GM12878 (cell line): ENCODE measurements at regions not wholly inside any gene's neighbourhood (a gene's known extent, or its start where the extent isn't known, plus 50 kb on each side); places are given as distances from the start of the nearest gene placed in this dataset.

Experiments
- ATAC-seq: fragments of 200-7000 bp; cut with Tn5 transposase; 3 replicates; pipeline ENCODE4 v1.9.1; 2020; ENCODE audit warnings: mild to moderate bottlenecking, moderate library complexity
- BruUV-seq: library from RNA; stranded (reverse); fragments of 400-500 nt; replicated peaks from 2 replicates; lab custom pipeline; 2021; lab: Mats Ljungman, UMichigan
- CTCF ChIA-PET: fragments of 300-600 bp; sonication (Branson Sonifier 250); formaldehyde crosslinking; extraction: SDS; loops from one replicate; lab custom pipeline; 2021; ENCODE audit warnings: inconsistent platforms; lab: Yijun Ruan, JAX
- POLR2A ChIA-PET: fragments of 350-600 bp; formaldehyde crosslinking; extraction: SDS; loops from one replicate; lab custom pipeline; 2021; ENCODE audit warnings: inconsistent platforms; lab: Charles Lee
- RAD21 ChIA-PET: fragments of 300-600 bp; sonication (Branson Sonifier 250); formaldehyde crosslinking; loops from one replicate; lab custom pipeline; 2023; ENCODE audit warnings: antibody characterized with exemption; ENCODE audit not compliant: unreplicated experiment; lab: Charles Lee
- SMC1A ChIA-PET: fragments of 300-600 bp; sonication (Branson Sonifier 250); formaldehyde crosslinking; loops from one replicate; lab custom pipeline; 2023; ENCODE audit not compliant: unreplicated experiment, uncharacterized antibody; lab: Charles Lee
- DNase-seq: peaks from one replicate; pipeline ENCODE4 v3.0.0-alpha.2; 2011; ENCODE audit warnings: low read depth, low spot score
- FAIRE-seq: peaks from 3 replicates; lab custom pipeline; 2011; peaks lifted over from hg19 to GRCh38; lab: Jason Lieb, UNC
- H2AFZ ChIP-seq: 2 replicates; pipeline ENCODE4 v1.6.0; 2011; ENCODE audit warnings: low read depth, low read length, control low read depth; ENCODE audit not compliant: control insufficient read depth
- H3K27ac ChIP-seq: 2 replicates; pipeline ENCODE4 v1.5.1; 2011; ENCODE audit warnings: control low read depth; ENCODE audit not compliant: control insufficient read depth, insufficient read depth
- H3K27me3 ChIP-seq, 2 experiments: replicated peaks in 1 of 2; 2 replicates each; pipeline versions ENCODE4 v1.6.0 to v1.6.1; 2011; ENCODE audit warnings: low read length in 1 of 2; ENCODE audit not compliant: control insufficient read depth in 2 of 2, insufficient read depth in 2 of 2
- H3K36me3 ChIP-seq, 2 experiments: 2 replicates each; pipeline ENCODE4 v1.5.1; 2011; ENCODE audit warnings: low read length in 1 of 2; ENCODE audit not compliant: control insufficient read depth in 2 of 2, insufficient read depth in 2 of 2
- H3K4me1 ChIP-seq: 2 replicates; pipeline ENCODE4 v1.6.1; 2011; ENCODE audit warnings: mild to moderate bottlenecking, low read length, moderate library complexity, mixed read lengths; ENCODE audit not compliant: control insufficient read depth, insufficient read depth
- H3K4me2 ChIP-seq: 2 replicates; pipeline ENCODE4 v1.6.0; 2011; ENCODE audit warnings: control low read depth; ENCODE audit not compliant: control insufficient read depth, insufficient read depth
- H3K4me3 ChIP-seq: fragments of 200-600 bp; sonication (generic); 2 replicates; pipeline ENCODE4 v1.5.1; 2016
- H3K79me2 ChIP-seq: 2 replicates; pipeline ENCODE4 v1.6.0; 2011; ENCODE audit warnings: low read length; ENCODE audit not compliant: control insufficient read depth, insufficient read depth
- H3K9ac ChIP-seq: 2 replicates; pipeline ENCODE4 v1.8.0; 2011; ENCODE audit warnings: low read length, control low read depth, mixed read lengths; ENCODE audit not compliant: control insufficient read depth, insufficient read depth
- H3K9me3 ChIP-seq: replicated peaks from 3 replicates; pipeline ENCODE4 v1.5.1; 2011; ENCODE audit warnings: mild to moderate bottlenecking, low read length; ENCODE audit not compliant: control insufficient read depth, insufficient read depth
- H4K20me1 ChIP-seq: 2 replicates; pipeline ENCODE4 v1.6.0; 2011; ENCODE audit not compliant: control insufficient read depth, insufficient read depth
- EED ChIP-seq: sonication (generic); IDR thresholded peaks from 2 replicates; pipeline ENCODE4 v1.6.1; 2016; ENCODE audit warnings: antibody characterized with exemption, low read depth
- FOS ChIP-seq: IDR thresholded peaks from 3 replicates; pipeline ENCODE4 v1.6.1; 2011; ENCODE audit warnings: borderline replicate concordance; ENCODE audit not compliant: insufficient read length; ENCODE audit errors: extremely low read depth
- IKZF2 ChIP-seq, 2 experiments: fragments of 450-650 bp; IDR thresholded peaks; 2 replicates each; pipeline ENCODE4 v1.6.1; 2017; ENCODE audit warnings: mild to moderate bottlenecking in 2 of 2, moderate library complexity in 2 of 2
- POLR2AphosphoS2 ChIP-seq: IDR thresholded peaks from 2 replicates; pipeline ENCODE4 v1.6.1; 2011; ENCODE audit warnings: low read depth, mild to moderate bottlenecking, low read length, improper control_type of control experiment, moderate library complexity
- SMAD1 ChIP-seq: fragments of 450-650 bp; IDR thresholded peaks from 2 replicates; pipeline ENCODE4 v1.6.1; 2018; ENCODE audit warnings: mild to moderate bottlenecking, low read depth; ENCODE audit not compliant: partially characterized antibody
- TCF3 ChIP-seq: IDR thresholded peaks from 2 replicates; pipeline ENCODE4 v1.6.1; 2012; ENCODE audit warnings: low read depth, mild to moderate bottlenecking, low read length, borderline replicate concordance; ENCODE audit not compliant: insufficient read depth
- WGBS: methylation state at CpG from one replicate; pipeline ENCODE4 v1.1.6; 2016; ENCODE audit warnings: low lambda C conversion rate; ENCODE audit not compliant: insufficient replicate concordance, insufficient coverage; ENCODE audit errors: missing lambda C conversion rate; 5-methylcytosine and 5-hydroxymethylcytosine counted together
- in situ Hi-C: fragments of 300-500 bp; cut with MboI; formaldehyde crosslinking; loops from 9 replicates; pipeline ENCODE4 v1.14.3; 2018; ENCODE audit warnings: mixed read lengths
- intact Hi-C: fragments of 100-400 bp; cut with micrococcal nuclease; formaldehyde crosslinking; loops from one replicate; pipeline ENCODE4 v1.14.2; 2022; ENCODE audit not compliant: unreplicated experiment
- TF ChIP-seq, protein P1 (sequence below): fragments of 450-650 bp; IDR thresholded peaks from 2 replicates; pipeline ENCODE4 v1.6.1; 2017; ENCODE audit warnings: low read depth, mild to moderate bottlenecking, moderate library complexity
- TF ChIP-seq, protein P2 (sequence below): IDR thresholded peaks from 2 replicates; pipeline ENCODE4 v1.6.1; 2012; ENCODE audit warnings: low read depth, low read length, improper control_type of control experiment
- TF ChIP-seq, protein P3 (sequence below): fragments of 450-650 bp; conservative IDR thresholded peaks from 2 replicates; pipeline ENCODE4 v1.6.1; 2017; ENCODE audit warnings: mild to moderate bottlenecking, moderate library complexity

DNA sequence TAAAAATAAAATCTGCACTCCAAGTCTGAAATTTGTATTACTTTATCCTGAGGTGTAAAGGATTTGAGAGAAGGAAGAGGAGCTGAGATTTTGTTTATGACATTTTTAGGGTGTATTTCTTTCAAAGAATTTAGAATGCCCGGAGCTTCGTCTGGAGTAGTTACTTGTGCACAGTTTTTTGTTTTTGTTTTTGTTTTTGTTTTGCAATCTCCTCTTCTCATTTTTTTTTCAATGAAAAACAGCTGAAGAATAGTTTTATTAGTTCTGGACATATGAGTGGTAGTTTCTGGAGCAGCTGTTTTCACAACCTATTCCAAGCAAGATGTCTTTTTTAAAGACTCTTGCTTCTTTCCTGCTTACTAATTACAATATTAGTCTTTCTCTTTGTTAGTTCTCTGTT lies 408.2 kb upstream of the PTGER4 start:
- Histone ChIP-seq H4K20me1 (no peaks in the 10 kb centered on the region), H2AFZ (no peak overlapping the region), H3K36me3 (no peaks in the 10 kb centered on the region), H3K27ac (no peak overlapping the region), H3K4me3 (no peak overlapping the region)
- DNase-seq (no peak), ATAC-seq (no peak)
- SMC1A ChIA-PET, result no interaction called here
- RAD21 ChIA-PET, result no interaction called here
- CTCF ChIA-PET, result interaction anchor here (0.7 kb wide), 1 partner anchor 11 kb away, joined by 3 read pairs; no protein-coding TSS in a partner anchor
- POLR2A ChIA-PET, result interaction anchor here (0.9 kb wide), 1 partner anchor 15 kb away, joined by 3 read pairs; no protein-coding TSS in a partner anchor
- TF ChIP-seq, protein P1, sequence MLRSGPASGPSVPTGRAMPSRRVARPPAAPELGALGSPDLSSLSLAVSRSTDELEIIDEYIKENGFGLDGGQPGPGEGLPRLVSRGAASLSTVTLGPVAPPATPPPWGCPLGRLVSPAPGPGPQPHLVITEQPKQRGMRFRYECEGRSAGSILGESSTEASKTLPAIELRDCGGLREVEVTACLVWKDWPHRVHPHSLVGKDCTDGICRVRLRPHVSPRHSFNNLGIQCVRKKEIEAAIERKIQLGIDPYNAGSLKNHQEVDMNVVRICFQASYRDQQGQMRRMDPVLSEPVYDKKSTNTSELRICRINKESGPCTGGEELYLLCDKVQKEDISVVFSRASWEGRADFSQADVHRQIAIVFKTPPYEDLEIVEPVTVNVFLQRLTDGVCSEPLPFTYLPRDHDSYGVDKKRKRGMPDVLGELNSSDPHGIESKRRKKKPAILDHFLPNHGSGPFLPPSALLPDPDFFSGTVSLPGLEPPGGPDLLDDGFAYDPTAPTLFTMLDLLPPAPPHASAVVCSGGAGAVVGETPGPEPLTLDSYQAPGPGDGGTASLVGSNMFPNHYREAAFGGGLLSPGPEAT, result no peak
- no peak for TF ChIP-seq EED
- TF ChIP-seq, all 136 proteins: peak for 0
- no TSS peak for BruUV-seq
- 98% methylated on average over 2 of the region's 2 CpGs for WGBS
- in situ Hi-C loops (no loop called here), intact Hi-C loops (loop anchor here (10.0 kb wide), 1 partner anchor 413 kb away; no protein-coding TSS in a partner anchor)
- Histone ChIP-seq H3K4me2 (no peak overlapping the region), H3K27me3 (peaks cover 0 to 2% of the 10 kb centered on the region in 2 experiments; a peak in 1 of 4 replicates), H3K9ac (no peak overlapping the region), H3K79me2 (no peaks in the 10 kb centered on the region), H3K4me1 (no peaks in the 10 kb centered on the region), H3K9me3 (no peaks in the 10 kb centered on the region)
- no peak for FAIRE-seq

DNA sequence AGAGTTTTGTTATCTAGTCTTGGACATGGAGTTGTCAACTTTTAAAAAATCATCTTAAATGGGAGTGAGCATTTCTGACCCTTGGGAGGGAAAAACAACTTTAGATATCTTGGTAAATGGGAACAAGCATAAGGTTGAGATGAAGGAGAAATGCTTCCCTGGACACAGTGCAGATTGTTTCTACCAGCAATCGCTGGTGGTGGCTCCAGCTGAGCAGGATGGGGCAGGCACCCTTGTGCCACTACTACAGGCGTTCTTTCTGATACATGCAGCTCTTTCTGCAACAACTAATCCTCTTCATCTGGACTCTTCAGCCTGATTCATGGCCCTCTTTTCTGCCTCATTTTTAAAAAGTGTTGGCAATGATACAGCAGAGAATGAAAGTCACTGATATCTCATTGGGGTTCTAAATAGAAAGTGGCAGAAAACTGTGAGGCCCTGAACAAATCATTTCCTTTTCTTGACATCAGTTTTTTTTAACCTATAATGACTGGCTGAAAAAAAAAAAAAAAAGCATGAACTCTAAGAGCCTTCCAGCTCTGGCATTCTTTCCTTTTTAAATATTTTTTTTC lies 409.4 kb upstream of the PTGER4 start:
- no peak for DNase-seq
- RAD21 ChIA-PET, result no interaction called here
- Histone ChIP-seq H3K27me3 (peaks cover 0 to 1% of the 10 kb centered on the region in 2 experiments; a peak in 1 of 4 replicates), H3K9ac (no peak overlapping the region), H3K9me3 (no peaks in the 10 kb centered on the region), H3K4me2 (no peak overlapping the region), H3K4me1 (no peaks in the 10 kb centered on the region), H3K79me2 (no peaks in the 10 kb centered on the region), H3K27ac (no peak overlapping the region), H2AFZ (no peak overlapping the region)
- ATAC-seq, result no peak
- SMC1A ChIA-PET, result interaction anchor here (0.6 kb wide), 1 partner anchor 15 kb away, joined by 4 read pairs; no protein-coding TSS in a partner anchor
- CTCF ChIA-PET, result interaction anchor here (0.8 kb wide), 1 partner anchor 87 kb away, joined by 3 read pairs; no protein-coding TSS in a partner anchor
- intact Hi-C loops, result loop anchor here (10.0 kb wide), 1 partner anchor 414 kb away; no protein-coding TSS in a partner anchor
- 27% methylated on average over 2 of the region's 2 CpGs for WGBS
- in situ Hi-C loops, result no loop called here
- TF ChIP-seq, protein P2, sequence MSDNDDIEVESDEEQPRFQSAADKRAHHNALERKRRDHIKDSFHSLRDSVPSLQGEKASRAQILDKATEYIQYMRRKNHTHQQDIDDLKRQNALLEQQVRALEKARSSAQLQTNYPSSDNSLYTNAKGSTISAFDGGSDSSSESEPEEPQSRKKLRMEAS, result no peak
- TF ChIP-seq POLR2AphosphoS2, result no peak
- no peak for TF ChIP-seq SMAD1
- TF ChIP-seq, protein P3, sequence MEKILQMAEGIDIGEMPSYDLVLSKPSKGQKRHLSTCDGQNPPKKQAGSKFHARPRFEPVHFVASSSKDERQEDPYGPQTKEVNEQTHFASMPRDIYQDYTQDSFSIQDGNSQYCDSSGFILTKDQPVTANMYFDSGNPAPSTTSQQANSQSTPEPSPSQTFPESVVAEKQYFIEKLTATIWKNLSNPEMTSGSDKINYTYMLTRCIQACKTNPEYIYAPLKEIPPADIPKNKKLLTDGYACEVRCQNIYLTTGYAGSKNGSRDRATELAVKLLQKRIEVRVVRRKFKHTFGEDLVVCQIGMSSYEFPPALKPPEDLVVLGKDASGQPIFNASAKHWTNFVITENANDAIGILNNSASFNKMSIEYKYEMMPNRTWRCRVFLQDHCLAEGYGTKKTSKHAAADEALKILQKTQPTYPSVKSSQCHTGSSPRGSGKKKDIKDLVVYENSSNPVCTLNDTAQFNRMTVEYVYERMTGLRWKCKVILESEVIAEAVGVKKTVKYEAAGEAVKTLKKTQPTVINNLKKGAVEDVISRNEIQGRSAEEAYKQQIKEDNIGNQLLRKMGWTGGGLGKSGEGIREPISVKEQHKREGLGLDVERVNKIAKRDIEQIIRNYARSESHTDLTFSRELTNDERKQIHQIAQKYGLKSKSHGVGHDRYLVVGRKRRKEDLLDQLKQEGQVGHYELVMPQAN, result no peak
- no peak for TF ChIP-seq FOS
- TF ChIP-seq IKZF2 (IDR thresholded peaks at IDR 0.05), result no peak
- TF ChIP-seq TCF3, result no peak
- TF ChIP-seq, all 136 proteins: peak for 0
- POLR2A ChIA-PET, result no interaction called here
- H3K36me3 ChIP-seq, result no peaks in the 10 kb centered on the region
- no peak for FAIRE-seq
- H3K4me3 ChIP-seq, result no peak overlapping the region
- BruUV-seq, result no TSS peak
- H4K20me1 ChIP-seq, result no peaks in the 10 kb centered on the region
